ENCODE measurements at regions not wholly inside any gene's neighbourhood (a gene's known extent, or its start where the extent isn't known, plus 50 kb on each side); places are given as distances from the start of the nearest gene placed in this dataset.

GRCh38 chr9:88730780-88731179 is 195.8 kb downstream of the NXNL2 start:
- no peak for DNase-seq (ENCODE audit: low read depth in 4 of 4, low spot score in 2 of 4)

- DNase-seq (ENCODE audit: low read depth in 4 of 4, low spot score in 2 of 4) = no peak
These were observed 197.2 kb downstream of the NXNL2 start for GRCh38 chr9:88732128-88732527.

- DNase-seq (ENCODE audit: low read depth in 4 of 4, low spot score in 2 of 4) = no peak
These were observed 198.9 kb downstream of the NXNL2 start for GRCh38 chr9:88733651-88734421.

- no peak for DNase-seq (ENCODE audit: low read depth in 4 of 4, low spot score in 2 of 4)
These were observed 199.5 kb downstream of the NXNL2 start for GRCh38 chr9:88734527-88734926.

GRCh38 chr9:88736136-88736637 is 201.2 kb downstream of the NXNL2 start:
- no peak for DNase-seq (ENCODE audit: low read depth in 4 of 4, low spot score in 2 of 4)

GRCh38 chr9:88737031-88737430 is 202.1 kb downstream of the NXNL2 start:
- no peak for DNase-seq (ENCODE audit: low read depth in 4 of 4, low spot score in 2 of 4)

- no peak for DNase-seq (ENCODE audit: low read depth in 4 of 4, low spot score in 2 of 4)
These were observed 202.9 kb downstream of the NXNL2 start for GRCh38 chr9:88737876-88738275.

- no peak for DNase-seq (ENCODE audit: low read depth in 4 of 4, low spot score in 2 of 4)
These were observed 203.7 kb downstream of the NXNL2 start for GRCh38 chr9:88738709-88739108.

- no peak for DNase-seq (ENCODE audit: low read depth in 4 of 4, low spot score in 2 of 4)
These were observed 204.4 kb downstream of the NXNL2 start for GRCh38 chr9:88739373-88739772.

- DNase-seq (ENCODE audit: low read depth in 4 of 4, low spot score in 2 of 4) = no peak
These were observed 205.9 kb downstream of the NXNL2 start for GRCh38 chr9:88740844-88741243.

- DNase-seq (ENCODE audit: low read depth in 4 of 4, low spot score in 2 of 4) = no peak
These were observed 206.4 kb downstream of the NXNL2 start for GRCh38 chr9:88741335-88741734.

- DNase-seq (ENCODE audit: low read depth in 4 of 4, low spot score in 2 of 4) = no peak
These were observed 207.5 kb downstream of the NXNL2 start for GRCh38 chr9:88742483-88742882.

GRCh38 chr9:88742905-88743304 is 207.9 kb downstream of the NXNL2 start:
- DNase-seq (ENCODE audit: low read depth in 4 of 4, low spot score in 2 of 4) = no peak

- peak in 3 of 4 donors; percentile 66 to 82 (median 74) for DNase-seq (ENCODE audit: low read depth in 4 of 4, low spot score in 2 of 4)
These were observed 210.5 kb downstream of the NXNL2 start for GRCh38 chr9:88745276-88746001.

GRCh38 chr9:88746029-88746742 is 211.2 kb downstream of the NXNL2 start:
- DNase-seq (ENCODE audit: low read depth in 4 of 4, low spot score in 2 of 4) = peak in 2 of 4 donors; percentile 40 to 57

- no peak for DNase-seq (ENCODE audit: low read depth in 4 of 4, low spot score in 2 of 4)
These were observed 211.9 kb downstream of the NXNL2 start for GRCh38 chr9:88746743-88747398.

- no peak for DNase-seq (ENCODE audit: low read depth in 4 of 4, low spot score in 2 of 4)
These were observed 212.8 kb downstream of the NXNL2 start for GRCh38 chr9:88747768-88748167.

GRCh38 chr9:88748566-88749261 is 213.7 kb downstream of the NXNL2 start:
- no peak for DNase-seq (ENCODE audit: low read depth in 4 of 4, low spot score in 2 of 4)

GRCh38 chr9:88749420-88749819 is 214.4 kb downstream of the NXNL2 start:
- DNase-seq (ENCODE audit: low read depth in 4 of 4, low spot score in 2 of 4) = no peak

GRCh38 chr9:88750832-88751360 is 215.9 kb downstream of the NXNL2 start:
- no peak for DNase-seq (ENCODE audit: low read depth in 4 of 4, low spot score in 2 of 4)
